Fibroblast of skin of left biceps (primary cell): ENCODE measurements at regions not wholly inside any gene's neighbourhood (a gene's known extent, or its start where the extent isn't known, plus 50 kb on each side); places are given as distances from the start of the nearest gene placed in this dataset.
"Not testable (repeated sequence)": the region's sequence is repeated elsewhere in the genome, so short reads cannot be mapped to it uniquely, and the experiment has no call there.

Experiments used
- DNase-seq, 2 experiments: peaks; one replicate each; pipeline ENCODE4 v3.0.0-alpha.2; 2013; ENCODE audit warnings: low read depth in 2 of 2

- DNase-seq: no peak
These were observed 248.7 kb downstream of the CD83 start for GRCh38 chr6:14366315-14366714.

- DNase-seq: no peak
These were observed 249.3 kb downstream of the CD83 start for GRCh38 chr6:14366872-14367271.

- no peak for DNase-seq
These were observed 249.7 kb downstream of the CD83 start for GRCh38 chr6:14367296-14367695.

- no peak for DNase-seq
These were observed 252.1 kb downstream of the CD83 start for GRCh38 chr6:14369717-14370116.

GRCh38 chr6:14371530-14371929 is 254.0 kb downstream of the CD83 start:
- no peak for DNase-seq

GRCh38 chr6:14372734-14373489 is 255.3 kb downstream of the CD83 start:
- DNase-seq: no peak

- no peak for DNase-seq
These were observed 256.3 kb downstream of the CD83 start for GRCh38 chr6:14373648-14374437.

GRCh38 chr6:14375930-14376329 is 258.4 kb downstream of the CD83 start:
- no peak for DNase-seq

- no peak for DNase-seq
These were observed 262.0 kb downstream of the CD83 start for GRCh38 chr6:14379568-14379967.

GRCh38 chr6:14380086-14380820 is 262.7 kb downstream of the CD83 start:
- DNase-seq: no peak

GRCh38 chr6:14380901-14381828 is 263.6 kb downstream of the CD83 start:
- DNase-seq: no peak

GRCh38 chr6:14381829-14382677 is 264.5 kb downstream of the CD83 start:
- DNase-seq: no peak

- DNase-seq: no peak
These were observed 265.2 kb downstream of the CD83 start for GRCh38 chr6:14382678-14383236.

- no peak for DNase-seq
These were observed 266.0 kb downstream of the CD83 start for GRCh38 chr6:14383393-14384174.

GRCh38 chr6:14384175-14384949 is 266.8 kb downstream of the CD83 start:
- no peak for DNase-seq

- DNase-seq: no peak
These were observed 268.7 kb downstream of the CD83 start for GRCh38 chr6:14386263-14386662.

GRCh38 chr6:14386668-14387067 is 269.1 kb downstream of the CD83 start:
- DNase-seq: no peak

- DNase-seq: no peak
These were observed 270.8 kb downstream of the CD83 start for GRCh38 chr6:14388371-14388770.

- not testable (repeated sequence) for DNase-seq
These were observed 272.2 kb downstream of the CD83 start for GRCh38 chr6:14389776-14390175.
